HCT116 (cell line): ENCODE measurements at regions not wholly inside any gene's neighbourhood (a gene's known extent, or its start where the extent isn't known, plus 50 kb on each side); places are given as distances from the start of the nearest gene placed in this dataset.

Experiments
- ATAC-seq: fragments of 200-7000 bp; cut with Tn5 transposase; 2 replicates; pipeline ENCODE4 v1.9.1; 2020; ENCODE audit warnings: mild to moderate bottlenecking, moderate library complexity
- BruUV-seq: library from RNA; stranded (reverse); fragments of 400-500 nt; replicated peaks from 2 replicates; lab custom pipeline; 2021; lab: Mats Ljungman, UMichigan
- CTCF ChIA-PET: fragments of 300-600 bp; sonication (Branson Sonifier 250); formaldehyde crosslinking; loops from one replicate; lab custom pipeline; 2021; ENCODE audit warnings: antibody characterized with exemption; lab: Charles Lee
- POLR2A ChIA-PET: fragments of 300-600, 350-600 bp; sonication (Branson Sonifier 250); formaldehyde crosslinking; loops from one replicate; lab custom pipeline; 2021; ENCODE audit warnings: antibody characterized with exemption; lab: Charles Lee
- RAD21 ChIA-PET, 2 experiments: fragments of 300-600 bp; sonication (Branson Sonifier 250); formaldehyde crosslinking; loops; one replicate each; lab custom pipeline; 2023; ENCODE audit warnings: low total read pairs in 2 of 2; ENCODE audit not compliant: uncharacterized antibody in 2 of 2, unreplicated experiment in 2 of 2, low non-redundant PET in 1 of 2; lab: Charles Lee
- DNase-seq: peaks from one replicate; pipeline ENCODE4 v3.0.0-alpha.2; 2010; ENCODE audit warnings: low read depth, low spot score
- H2AFZ ChIP-seq: fragments of 200-600 bp; shearing (Covaris generic), sonication (generic); 2 replicates; pipeline ENCODE4 v1.6.1; 2017; ENCODE audit warnings: low read depth, mixed run types, mixed read lengths, antibody characterized with exemption, low read length; ENCODE audit not compliant: poor library complexity, severe bottlenecking
- H3K27ac ChIP-seq: 2 replicates; pipeline ENCODE4 v1.5.1; 2012; ENCODE audit warnings: low read depth, low read length
- H3K27me3 ChIP-seq: fragments of 200-600 bp; sonication (generic); 2 replicates; pipeline ENCODE4 v1.6.1; 2016; ENCODE audit warnings: mixed run types, low read length, mixed read lengths; ENCODE audit not compliant: insufficient read depth
- H3K36me3 ChIP-seq, 2 experiments: fragments of 200-500 bp in 1 of 2; fragments of 200-600 bp in 1 of 2; sonication (Bioruptor generic) in 1 of 2; sonication (generic) in 1 of 2; 2 replicates each; pipeline versions ENCODE4 v1.5.1 to v1.6.1; 2014 to 2016; ENCODE audit warnings: low read length in 2 of 2, inconsistent platforms in 1 of 2, mixed read lengths in 1 of 2, mixed run types in 1 of 2; ENCODE audit not compliant: insufficient read depth in 2 of 2, control insufficient read depth in 1 of 2
- H3K4me1 ChIP-seq, 2 experiments: fragments of 200-600 bp in 1 of 2; sonication (generic) in 1 of 2; 2 replicates each; pipeline versions ENCODE4 v1.5.1 to v1.6.1; 2012 to 2017; ENCODE audit warnings: low read length in 2 of 2, inconsistent platforms in 1 of 2, mild to moderate bottlenecking in 1 of 2, mixed read lengths in 1 of 2, mixed run types in 1 of 2, moderate library complexity in 1 of 2; ENCODE audit not compliant: insufficient read depth in 2 of 2, control insufficient read depth in 1 of 2
- H3K4me2 ChIP-seq: fragments of 200-600 bp; sonication (generic); 2 replicates; pipeline ENCODE4 v1.6.1; 2017; ENCODE audit warnings: mixed run types, low read length, mixed read lengths
- H3K4me3 ChIP-seq, 2 experiments: fragments of 200-600 bp in 1 of 2; sonication (generic) in 1 of 2; replicated peaks in 1 of 2; 2 replicates each; pipeline ENCODE4 v1.5.1; 2011 to 2016; ENCODE audit warnings: low read length in 2 of 2, control low read depth in 1 of 2, low read depth in 1 of 2, mild to moderate bottlenecking in 1 of 2, mixed read lengths in 1 of 2, mixed run types in 1 of 2
- H3K79me2 ChIP-seq: fragments of 200-600 bp; sonication (generic); 2 replicates; pipeline ENCODE4 v1.6.1; 2017; ENCODE audit warnings: mild to moderate bottlenecking, mixed run types, low read length, moderate library complexity, mixed read lengths; ENCODE audit not compliant: insufficient read depth
- H3K9ac ChIP-seq: fragments of 200-600 bp; sonication (generic); 2 replicates; pipeline ENCODE4 v1.6.1; 2016; ENCODE audit warnings: low read length, mixed read lengths
- H3K9me2 ChIP-seq: fragments of 200-600 bp; sonication (generic), shearing (Covaris generic); 2 replicates; pipeline ENCODE4 v1.6.1; 2017; ENCODE audit warnings: mixed run types, mild to moderate bottlenecking, moderate library complexity; ENCODE audit not compliant: insufficient read depth
- H3K9me3 ChIP-seq, 2 experiments: fragments of 200-500 bp in 1 of 2; fragments of 200-600 bp in 1 of 2; sonication (Bioruptor generic) in 1 of 2; sonication (generic) in 1 of 2; 2 replicates each; pipeline ENCODE4 v1.6.1; 2014 to 2017; ENCODE audit warnings: low read length in 2 of 2, mixed read lengths in 2 of 2, inconsistent platforms in 1 of 2, low read depth in 1 of 2, mild to moderate bottlenecking in 1 of 2, mixed run types in 1 of 2, moderate library complexity in 1 of 2; ENCODE audit not compliant: control insufficient read depth in 1 of 2, insufficient read depth in 1 of 2
- H4K20me1 ChIP-seq: fragments of 200-600 bp; sonication (generic), shearing (Covaris generic); 2 replicates; pipeline ENCODE4 v1.6.1; 2017; ENCODE audit warnings: mixed run types, mild to moderate bottlenecking, moderate library complexity; ENCODE audit not compliant: insufficient read depth
- ATF3 ChIP-seq: IDR thresholded peaks from 2 replicates; pipeline ENCODE4 v1.6.1; 2012
- CEBPB ChIP-seq: IDR thresholded peaks from 2 replicates; pipeline ENCODE4 v1.6.1; 2012; ENCODE audit warnings: low read depth
- CTCF ChIP-seq, 3 experiments: fragments of 200-600 bp in 1 of 3; sonication (generic) in 1 of 3; IDR thresholded peaks in 2 of 3; conservative IDR thresholded peaks in 1 of 3; 2 replicates each; pipeline ENCODE4 v1.5.1; 2012 to 2017; ENCODE audit warnings: low read depth in 2 of 3, low read length in 2 of 3, antibody characterized with exemption in 1 of 3, borderline replicate concordance in 1 of 3, control low read depth in 1 of 3, mild to moderate bottlenecking in 1 of 3, mixed read lengths in 1 of 3, mixed run types in 1 of 3, moderate library complexity in 1 of 3; ENCODE audit not compliant: insufficient read depth in 1 of 3
- EGR1 ChIP-seq: IDR thresholded peaks from 2 replicates; pipeline ENCODE4 v1.6.1; 2012; ENCODE audit warnings: low read depth
- ELF1 ChIP-seq: IDR thresholded peaks from 2 replicates; pipeline ENCODE4 v1.6.1; 2012; ENCODE audit warnings: low read depth, borderline replicate concordance
- EZH2 ChIP-seq: fragments of 200-600 bp; sonication (generic); IDR thresholded peaks from 2 replicates; pipeline ENCODE4 v1.6.1; 2017; ENCODE audit warnings: antibody characterized with exemption, mixed run types
- EZH2phosphoT487 ChIP-seq: fragments of 200-600 bp; IDR thresholded peaks from 2 replicates; pipeline ENCODE4 v1.6.1; 2018; ENCODE audit warnings: antibody characterized with exemption, borderline replicate concordance
- FOSL1 ChIP-seq: IDR thresholded peaks from 2 replicates; pipeline ENCODE4 v1.6.1; 2012; ENCODE audit warnings: low read depth
- JUND ChIP-seq: IDR thresholded peaks from 2 replicates; pipeline ENCODE4 v1.6.1; 2012
- MAX ChIP-seq: IDR thresholded peaks from 2 replicates; pipeline ENCODE4 v1.6.1; 2012
- REST ChIP-seq: IDR thresholded peaks from 2 replicates; pipeline ENCODE4 v1.6.1; 2012; ENCODE audit warnings: low read depth
- SP1 ChIP-seq: IDR thresholded peaks from 2 replicates; pipeline ENCODE4 v1.6.1; 2012; ENCODE audit warnings: low read depth
- SRF ChIP-seq: IDR thresholded peaks from 2 replicates; pipeline ENCODE4 v1.6.1; 2012; ENCODE audit warnings: low read depth
- TCF7L2 ChIP-seq: IDR thresholded peaks from 2 replicates; pipeline ENCODE4 v1.7.0; 2011; ENCODE audit warnings: borderline replicate concordance, inconsistent platforms; ENCODE audit not compliant: insufficient read depth, insufficient read length; ENCODE audit errors: extremely low read depth
- YY1 ChIP-seq: IDR thresholded peaks from 2 replicates; pipeline ENCODE4 v1.6.1; 2011; ENCODE audit warnings: low read length, low read depth, moderate library complexity, mild to moderate bottlenecking; ENCODE audit not compliant: insufficient replicate concordance; ENCODE audit errors: extremely low read depth
- ZFX ChIP-seq: fragments of 450-650 bp; IDR thresholded peaks from 2 replicates; pipeline ENCODE4 v1.6.1; 2017
- ZNF274 ChIP-seq: fragments of 200-500 bp; sonication (Bioruptor generic); IDR thresholded peaks from 2 replicates; pipeline ENCODE4 v1.6.1; 2014; ENCODE audit warnings: mild to moderate bottlenecking, low read depth, low read length, inconsistent platforms
- intact Hi-C: fragments of 100-400 bp; cut with micrococcal nuclease; formaldehyde crosslinking; loops from 2 replicates; pipeline ENCODE4 v1.10.0; 2022

GRCh38 chr11:128069665-128070064 is 517.7 kb downstream of the ETS1 start:
- no peak for DNase-seq
- no peak overlapping the region for H3K27ac ChIP-seq
- RAD21 ChIA-PET: no interaction called here
- TF ChIP-seq FOSL1: no peak
- TF ChIP-seq JUND: no peak
- TF ChIP-seq ELF1: no peak
- TF ChIP-seq ATF3: no peak
- no peak for TF ChIP-seq TCF7L2
- no peak for TF ChIP-seq YY1
- TF ChIP-seq CTCF (IDR thresholded peaks at IDR 0.05 in 2 of 3, conservative IDR thresholded peaks at IDR 0.05 in 1 of 3; ENCODE audit: borderline replicate concordance in 1 of 3, insufficient read depth in 1 of 3, low read depth in 2 of 3, low read length in 2 of 3): no peak
- no peak for TF ChIP-seq EZH2
- no peak for TF ChIP-seq ZFX
- TF ChIP-seq ZNF274: no peak
- TF ChIP-seq SRF: no peak
- no peak for TF ChIP-seq EZH2phosphoT487
- no peak for TF ChIP-seq REST
- no peak for TF ChIP-seq CEBPB
- no peak for TF ChIP-seq MAX
- no peak for TF ChIP-seq SP1
- no peak for TF ChIP-seq EGR1
- TF ChIP-seq, all 23 proteins: peak for 0
- no peak overlapping the region for H3K9ac ChIP-seq
- H2AFZ ChIP-seq: no peak overlapping the region
- intact Hi-C loops: loop anchor here (1.0 kb wide), 1 partner anchor 20 kb away; no protein-coding TSS in a partner anchor
- BruUV-seq: no TSS peak
- H3K4me3 ChIP-seq: no peak overlapping the region
- ChIA-PET POLR2A (no interaction called here), CTCF (no interaction called here)
- H3K4me1 ChIP-seq: no peaks in the 10 kb centered on the region
- ATAC-seq: no peak
- no peaks in the 10 kb centered on the region for H4K20me1 ChIP-seq
- H3K27me3 ChIP-seq: no peaks in the 10 kb centered on the region
- H3K9me3 ChIP-seq: no peaks in the 10 kb centered on the region
- H3K9me2 ChIP-seq: no peaks in the 10 kb centered on the region
- no peak overlapping the region for H3K4me2 ChIP-seq
- no peaks in the 10 kb centered on the region for H3K36me3 ChIP-seq
- no peaks in the 10 kb centered on the region for H3K79me2 ChIP-seq
